Occipital lobe (tissue), 1 donor: ENCODE measurements at regions not wholly inside any gene's neighbourhood (a gene's known extent, or its start where the extent isn't known, plus 50 kb on each side); places are given as distances from the start of the nearest gene placed in this dataset.

Experiments
- DNase-seq: peaks from one replicate; lab custom pipeline; 2025; lab: John Stamatoyannopoulos, UW

DNA sequence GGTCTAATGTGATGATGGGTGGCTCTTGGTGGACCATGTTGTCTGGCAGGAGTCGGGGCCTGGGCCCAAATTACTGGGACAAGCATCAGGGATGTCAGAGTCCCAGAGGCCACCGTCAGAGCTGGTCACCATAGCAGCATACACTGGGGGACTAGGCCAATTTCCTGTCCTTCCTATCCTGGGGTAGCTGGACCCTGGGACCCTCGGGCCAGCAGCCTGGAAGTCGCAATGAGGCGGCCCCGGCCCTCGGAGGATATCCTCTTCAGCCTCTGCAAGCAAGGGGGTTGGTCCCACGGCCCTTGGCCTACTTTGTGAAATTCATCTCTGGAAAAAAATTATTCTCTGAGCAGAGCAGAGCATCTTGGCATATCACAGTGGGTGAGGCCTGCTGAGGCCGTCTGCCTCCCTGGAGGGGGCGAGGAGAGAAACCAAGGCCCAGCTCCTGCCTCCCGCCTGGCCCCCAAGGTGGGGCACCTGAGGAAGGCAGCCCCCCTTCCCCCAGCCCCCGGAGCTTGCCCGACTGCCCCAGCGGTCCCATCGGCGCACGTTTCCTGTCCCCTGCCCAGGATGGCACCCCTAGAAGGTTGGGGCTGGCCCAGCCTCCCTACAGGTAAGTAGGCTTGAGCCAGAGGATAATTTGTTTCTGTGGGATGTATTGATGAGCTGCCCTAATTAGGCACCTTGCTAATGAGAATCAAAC is 135.0 kb upstream of the MYL2 start:
- DNase-seq, result no peak

DNA sequence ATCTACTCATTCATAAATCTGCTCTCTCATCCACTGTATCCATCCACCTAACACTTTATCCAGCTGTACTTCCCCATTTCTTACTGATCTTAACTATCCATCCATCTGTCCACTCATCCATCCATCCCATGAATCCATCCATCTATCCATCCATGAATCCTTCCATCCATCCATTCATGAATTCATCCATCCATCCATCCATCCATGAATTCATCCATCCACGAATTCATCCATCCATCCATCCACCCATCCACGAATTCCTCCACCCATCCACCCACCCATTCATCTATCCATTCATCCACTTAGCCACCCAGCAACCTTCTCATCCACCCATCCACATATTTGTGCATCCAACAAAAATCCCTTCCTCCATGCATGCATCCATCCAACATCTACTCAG is 128.6 kb upstream of the MYL2 start:
- no peak for DNase-seq

DNA sequence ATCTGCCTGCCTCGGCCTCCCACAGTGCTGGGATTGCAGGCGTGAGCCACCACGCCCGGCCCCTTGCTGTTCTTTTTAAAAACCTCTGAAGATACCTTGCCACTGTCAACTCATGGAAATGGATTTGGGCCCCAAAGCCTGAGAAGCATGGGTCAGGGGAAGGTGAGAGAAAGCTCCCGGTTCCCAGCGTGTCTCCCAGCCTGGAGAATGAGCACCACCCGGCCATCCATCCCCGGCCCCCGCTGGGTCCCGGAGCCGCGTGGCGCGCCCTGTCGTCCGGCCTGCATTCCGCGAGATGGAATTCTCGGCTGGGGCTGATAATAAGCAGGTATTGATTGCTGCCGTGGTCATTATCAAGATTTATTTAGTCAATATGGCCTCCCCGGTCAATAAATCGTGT is 126.5 kb upstream of the MYL2 start:
- DNase-seq, result no peak

DNA sequence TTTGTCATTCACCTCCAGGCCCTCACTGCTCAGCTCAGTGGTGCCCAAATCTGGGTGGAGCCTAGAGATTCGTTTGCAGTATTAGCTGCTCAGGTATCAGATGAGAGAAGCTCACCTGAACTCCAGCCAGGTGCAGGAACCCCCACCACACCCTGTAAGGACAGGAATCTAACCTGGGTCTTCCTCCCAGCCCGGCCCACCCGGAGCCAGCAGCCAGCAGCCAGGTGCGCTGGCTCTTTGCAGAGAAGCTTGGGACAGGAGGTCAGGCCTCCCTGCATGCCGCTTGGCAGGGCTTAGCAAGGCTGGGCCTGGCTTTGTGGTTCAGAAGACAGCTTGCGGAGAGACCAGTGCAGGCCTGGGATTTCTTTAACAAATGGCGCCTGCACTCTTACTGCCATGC is 125.6 kb upstream of the MYL2 start:
- no peak for DNase-seq

DNA sequence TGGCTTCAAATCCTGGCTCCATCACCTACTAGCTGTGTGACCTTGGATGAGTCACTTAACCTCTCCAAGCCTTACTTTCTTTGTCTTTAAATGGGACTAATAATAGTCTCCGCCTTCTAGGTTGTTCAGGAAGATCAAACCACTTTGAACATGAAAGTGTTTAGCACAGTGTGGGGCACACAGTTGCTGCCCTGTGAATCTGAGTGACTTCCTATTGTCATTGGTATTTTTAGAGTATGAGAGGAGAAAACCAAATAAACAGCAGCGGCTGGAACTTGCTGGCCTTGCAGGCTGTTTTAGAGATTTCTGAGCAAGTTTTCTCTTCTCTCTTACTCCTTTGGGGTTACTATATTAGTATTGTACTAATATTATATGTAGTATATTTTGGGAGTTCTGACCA is 120.7 kb upstream of the MYL2 start:
- no peak for DNase-seq

DNA sequence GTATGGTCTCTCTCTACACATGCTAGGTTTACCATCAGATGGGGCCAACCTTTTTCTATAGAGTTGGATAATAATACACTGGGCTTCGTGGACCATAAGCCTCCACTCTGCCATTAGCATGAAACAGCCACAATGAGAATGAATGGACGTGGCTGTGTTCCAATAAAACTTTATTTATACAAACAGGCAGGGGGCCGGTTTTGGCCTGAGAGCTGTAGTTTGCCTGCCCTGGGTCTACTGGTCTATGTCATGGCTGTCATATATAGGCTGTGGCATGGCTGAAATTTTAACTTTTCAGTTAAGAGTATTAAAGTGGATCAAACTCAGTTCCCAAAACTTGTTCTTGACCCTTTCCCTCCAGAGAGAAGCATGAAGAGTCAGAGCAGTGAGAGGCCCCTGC is 120.3 kb upstream of the MYL2 start:
- DNase-seq, result no peak

DNA sequence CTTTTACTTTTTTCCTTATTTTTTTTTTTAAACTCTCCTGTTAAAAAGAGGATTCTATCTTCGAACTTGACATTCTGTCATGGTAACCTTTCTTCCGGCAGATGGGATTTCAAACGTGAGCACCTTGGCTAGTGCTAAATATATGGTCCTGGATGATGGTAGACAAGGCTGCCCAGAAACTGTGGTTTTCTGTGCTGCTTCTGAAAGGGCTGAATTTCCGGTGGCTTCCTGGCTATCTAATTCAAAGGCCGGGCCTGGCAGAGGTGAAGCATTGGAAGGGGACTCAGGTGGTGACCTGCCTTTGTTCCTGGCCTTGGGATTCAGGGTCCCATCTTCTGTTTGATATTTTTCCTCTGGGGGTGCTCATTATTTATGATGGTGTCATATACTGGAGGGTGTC is 118.6 kb upstream of the MYL2 start:
- no peak for DNase-seq

DNA sequence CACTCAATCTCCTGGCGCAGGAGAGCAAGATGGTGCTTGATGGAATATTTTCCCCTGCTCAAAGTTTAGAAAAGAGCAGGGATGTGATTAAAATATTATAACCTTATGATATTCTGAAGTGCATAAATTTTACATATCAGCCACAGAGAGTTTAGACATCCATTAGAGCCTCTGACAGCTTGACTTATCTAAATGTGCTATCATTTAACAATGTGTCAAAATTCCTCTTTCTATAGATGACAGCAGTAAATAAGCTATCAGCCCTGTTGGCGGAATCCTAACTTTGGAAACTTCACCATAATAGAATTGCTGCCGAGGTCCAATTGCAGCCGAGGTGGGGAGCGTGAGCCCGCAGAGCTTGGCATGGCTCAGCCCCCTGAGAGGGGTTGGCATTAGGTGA is 117.7 kb upstream of the MYL2 start:
- DNase-seq, result no peak

DNA sequence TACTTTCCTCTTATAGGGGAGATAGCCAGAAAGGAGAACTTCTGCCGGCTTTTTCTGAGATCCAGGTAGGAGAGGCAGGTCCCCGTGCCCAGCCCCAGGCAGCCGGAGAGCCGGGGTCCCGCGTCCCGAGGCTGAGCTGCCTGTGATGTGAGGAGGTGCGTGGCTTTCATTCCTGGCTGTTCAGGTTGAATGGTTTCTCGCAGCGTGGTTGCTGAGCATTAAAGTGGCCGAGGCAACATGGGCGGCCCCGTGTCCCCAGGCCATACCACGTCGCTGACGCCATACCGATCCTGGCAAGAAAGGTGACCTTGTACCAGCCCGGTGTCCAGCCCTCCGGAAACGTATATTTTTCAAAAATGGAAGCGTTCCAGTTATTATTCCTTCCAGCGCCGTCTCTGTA is 116.7 kb upstream of the MYL2 start:
- DNase-seq, result no peak

DNA sequence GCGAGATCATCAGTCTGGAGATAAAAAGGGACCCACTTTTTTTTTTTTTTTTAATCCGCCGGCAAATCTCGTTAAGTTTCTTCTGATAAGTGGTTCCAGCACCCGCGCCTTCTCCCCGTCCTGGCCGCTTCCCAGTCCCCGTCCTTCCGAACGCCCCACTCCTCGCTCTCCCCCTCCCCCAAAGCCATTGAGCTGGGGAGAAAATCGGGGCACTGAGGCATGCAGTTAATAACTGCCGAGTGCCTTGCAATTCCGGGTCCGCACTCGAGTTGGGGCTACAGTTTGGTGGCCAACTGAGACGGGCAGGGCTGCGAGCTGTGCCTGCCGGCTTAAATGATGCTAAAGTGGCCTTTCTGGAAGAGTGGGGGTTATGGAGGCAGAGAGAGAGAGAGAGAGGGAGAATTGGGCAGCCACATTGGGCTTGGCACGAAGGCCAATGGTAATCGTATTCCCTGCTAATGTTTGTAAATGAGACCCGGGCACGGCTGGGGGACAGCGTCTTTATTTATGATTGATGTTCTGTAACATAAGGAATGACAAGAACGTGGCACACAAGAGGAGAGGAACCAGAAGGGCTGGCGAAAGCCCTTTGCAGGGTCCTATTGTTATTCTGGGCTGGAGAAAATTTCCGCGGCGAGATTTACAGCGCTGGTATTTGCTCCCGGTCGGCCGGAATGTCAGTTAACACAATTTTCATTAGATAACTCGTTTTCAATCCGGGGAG is 115.4 kb upstream of the MYL2 start:
- no peak for DNase-seq

DNA sequence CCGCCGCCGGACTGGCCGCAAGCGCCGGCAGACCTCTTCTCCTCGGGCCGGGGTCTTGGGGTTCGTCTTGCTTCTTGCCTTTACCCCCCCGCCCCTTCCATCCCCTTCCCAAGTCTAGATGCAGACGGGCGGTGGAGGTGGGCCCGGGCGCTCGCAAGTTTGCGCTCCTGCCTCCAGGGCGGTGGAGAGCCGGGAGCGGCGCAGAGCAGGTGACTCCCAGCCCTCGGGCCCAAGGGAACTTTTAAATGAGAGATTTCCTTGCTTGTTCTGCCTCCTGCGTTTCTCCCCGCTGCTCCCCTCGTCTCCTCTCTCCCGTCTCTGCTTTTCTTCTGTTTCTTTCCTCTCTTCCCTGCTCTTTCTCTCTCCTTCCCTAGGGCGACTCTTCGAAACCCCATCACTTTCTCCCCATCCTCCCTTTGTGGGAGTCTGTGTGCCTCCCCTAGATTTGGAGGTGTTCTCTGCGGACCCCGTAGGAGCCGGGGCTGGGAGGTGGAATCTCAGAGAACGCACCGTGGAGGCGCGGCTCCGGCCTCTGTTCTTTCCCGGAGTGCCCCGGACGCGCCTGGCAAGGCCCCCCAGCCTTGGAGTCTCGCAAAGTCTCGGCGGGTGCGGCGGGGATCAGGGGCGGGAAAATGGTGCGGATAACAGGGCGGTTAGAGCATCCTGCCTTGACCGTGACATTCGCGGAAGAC is 114.7 kb upstream of the MYL2 start:
- DNase-seq, result no peak

DNA sequence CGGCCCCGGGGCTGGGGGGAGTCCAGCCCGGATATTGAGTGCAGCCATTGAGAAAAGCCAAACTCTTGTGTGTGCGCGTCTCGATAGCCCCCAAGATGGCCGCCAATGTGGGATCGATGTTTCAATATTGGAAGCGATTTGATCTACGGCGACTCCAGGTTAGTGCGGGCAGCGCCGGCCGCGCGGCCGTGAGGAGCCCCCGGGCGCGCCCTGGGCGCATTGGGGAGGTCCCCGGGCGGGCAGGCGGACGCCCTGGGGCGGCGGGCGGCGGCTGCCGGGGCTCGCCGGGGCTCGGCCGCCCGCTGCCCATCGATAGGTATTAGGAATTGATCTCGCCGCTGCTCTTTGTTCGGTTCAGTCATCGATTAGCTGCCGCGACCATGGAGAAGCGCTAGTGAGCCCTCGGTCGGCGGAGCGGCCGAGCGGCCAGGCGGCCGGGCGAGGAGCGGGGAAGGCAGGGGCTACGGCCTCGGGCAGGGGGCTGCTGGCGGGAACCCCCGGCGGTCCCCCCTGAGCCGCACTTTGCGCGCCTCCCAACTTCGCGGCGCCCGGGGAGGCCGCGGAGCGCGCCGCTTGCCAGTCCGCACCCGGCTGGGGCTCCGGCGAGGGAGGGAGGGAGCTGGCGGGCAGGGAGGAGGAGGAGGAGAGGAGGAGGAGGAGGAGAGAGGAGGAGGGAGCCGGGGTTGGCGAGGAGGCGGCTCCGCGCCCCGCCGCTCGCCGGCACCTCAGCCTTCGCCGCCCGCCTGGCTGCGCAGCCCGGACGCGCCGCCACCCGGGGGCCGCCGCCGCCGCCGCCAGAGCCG is 113.9 kb upstream of the MYL2 start, which contains the start of gene CUX2:
CUX2 (plus strand) TSS at position 83 of the 803 bp plus-strand sequence.
- DNase-seq, result no peak

DNA sequence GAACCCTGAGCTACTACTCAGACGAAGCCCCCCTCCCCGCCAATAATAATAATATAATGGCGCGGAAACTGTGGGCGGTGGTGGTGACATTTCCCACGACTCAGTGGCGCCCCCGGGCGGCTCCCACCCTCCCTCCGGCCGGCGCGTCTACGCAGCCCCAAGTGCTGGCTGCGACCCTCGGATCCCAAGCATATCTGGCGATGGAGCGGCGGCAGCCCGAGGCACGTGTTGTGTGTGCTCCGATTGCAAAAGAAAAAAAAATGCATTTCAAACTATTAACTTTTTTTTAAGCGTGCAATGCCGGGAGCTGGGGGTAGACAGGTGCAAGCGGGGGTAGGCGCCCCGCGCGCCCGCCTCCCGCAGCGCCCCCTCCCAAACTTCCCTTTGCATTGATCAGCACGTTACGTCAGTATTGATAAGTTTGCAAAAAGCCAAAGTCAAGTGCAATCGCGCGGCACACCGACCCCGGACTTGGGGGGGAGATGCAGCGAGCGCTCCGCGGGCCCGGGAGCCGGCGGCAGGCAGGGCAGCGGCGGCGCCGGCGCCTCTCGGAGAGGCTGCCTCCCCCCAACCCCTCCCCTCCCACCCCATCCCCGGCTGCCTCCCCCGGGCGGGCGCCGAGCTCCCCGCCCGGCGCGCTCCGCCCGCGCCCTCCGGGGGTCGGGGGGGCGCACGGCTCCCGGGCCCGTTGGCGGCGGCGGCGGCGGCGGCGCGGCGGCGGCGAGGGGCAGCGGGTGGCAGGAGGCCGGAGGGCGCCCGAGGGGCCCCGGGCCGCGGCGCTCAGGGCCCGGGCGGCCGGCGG is 113.1 kb upstream of the MYL2 start:
- no peak for DNase-seq

DNA sequence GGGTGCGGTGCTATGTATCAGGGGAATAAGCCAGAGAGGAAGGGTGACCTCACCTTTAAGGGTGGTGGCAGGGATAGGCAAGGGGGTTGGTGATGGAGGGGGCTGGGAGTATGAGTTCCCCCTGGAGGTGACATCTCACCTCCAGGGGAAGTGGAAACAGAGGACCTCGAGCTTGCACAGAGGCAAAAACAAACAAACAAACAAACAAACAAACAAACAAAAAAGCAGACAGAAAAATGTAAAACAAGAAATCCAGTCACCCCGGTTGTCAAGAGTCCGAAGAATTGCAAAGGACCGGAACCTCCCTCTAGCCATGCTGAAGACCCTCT is 112.2 kb upstream of the MYL2 start:
- DNase-seq, result no peak

DNA sequence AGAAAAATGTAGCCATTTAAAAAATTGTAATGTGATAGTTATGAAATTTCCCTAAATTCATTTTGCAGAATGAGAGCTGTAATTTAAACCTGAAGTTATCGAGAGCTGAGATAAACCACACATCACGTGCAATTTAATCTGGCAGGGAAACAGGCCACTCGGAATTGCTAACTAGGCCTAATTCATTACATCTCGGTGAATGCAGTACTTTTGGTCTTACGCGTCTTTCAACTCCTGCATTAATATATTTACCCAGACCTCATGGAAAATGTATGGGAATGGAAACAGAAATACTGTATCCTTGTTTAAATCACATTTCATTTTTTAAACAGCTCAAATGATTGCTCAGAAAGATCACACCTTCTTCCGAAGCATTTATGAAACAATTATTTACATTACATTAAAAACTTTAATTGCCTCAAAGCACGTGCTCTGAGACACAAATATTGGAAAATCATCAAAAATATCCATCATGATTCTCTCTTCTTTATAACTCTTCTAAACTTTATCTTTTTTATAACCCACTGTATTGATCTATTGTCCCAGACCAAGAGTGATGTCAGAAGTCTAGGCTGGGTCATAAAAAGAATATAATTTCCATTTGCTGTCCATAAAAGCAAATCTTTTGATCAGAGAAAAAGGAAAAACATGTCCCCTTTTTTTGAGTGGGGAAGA is 111.7 kb upstream of the MYL2 start:
- DNase-seq, result no peak

DNA sequence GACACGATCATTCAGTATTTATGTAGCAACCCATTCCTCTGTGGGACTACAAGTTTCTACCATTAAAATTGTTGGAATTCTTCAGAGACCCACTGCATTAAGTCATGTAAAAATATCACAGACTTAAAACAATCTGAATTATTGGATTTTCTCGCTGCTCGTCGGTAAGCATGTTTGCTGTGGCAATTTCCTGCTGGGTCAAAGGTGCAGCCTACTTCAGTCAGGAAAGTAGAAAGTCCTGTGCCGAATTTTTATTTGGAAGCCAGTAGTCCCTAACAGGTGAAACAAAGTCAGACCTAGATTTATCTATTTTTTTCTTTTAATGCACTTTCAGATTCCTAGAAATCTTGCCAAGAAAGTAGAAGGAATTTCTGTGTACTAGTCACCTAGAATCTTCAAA is 110.4 kb upstream of the MYL2 start:
- DNase-seq, result no peak

DNA sequence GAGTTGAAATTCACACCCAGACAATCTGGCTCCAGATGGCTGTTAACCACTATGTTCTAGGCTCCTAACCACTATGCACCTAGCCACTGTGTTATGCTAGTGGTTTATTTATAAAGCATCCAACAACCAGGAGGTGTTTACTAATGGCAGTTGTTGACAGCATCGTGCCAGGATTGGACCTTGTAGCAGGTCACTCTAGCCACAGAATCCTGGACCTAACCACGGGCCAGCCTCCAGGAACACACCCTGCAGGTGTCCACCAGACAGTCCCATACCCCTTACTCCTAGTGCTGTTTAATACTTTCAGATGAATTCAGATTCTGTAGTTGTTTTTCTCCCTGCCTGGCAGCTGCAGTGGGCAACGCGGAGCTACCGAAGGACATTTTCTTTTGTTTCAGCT is 109.4 kb upstream of the MYL2 start:
- DNase-seq, result no peak

DNA sequence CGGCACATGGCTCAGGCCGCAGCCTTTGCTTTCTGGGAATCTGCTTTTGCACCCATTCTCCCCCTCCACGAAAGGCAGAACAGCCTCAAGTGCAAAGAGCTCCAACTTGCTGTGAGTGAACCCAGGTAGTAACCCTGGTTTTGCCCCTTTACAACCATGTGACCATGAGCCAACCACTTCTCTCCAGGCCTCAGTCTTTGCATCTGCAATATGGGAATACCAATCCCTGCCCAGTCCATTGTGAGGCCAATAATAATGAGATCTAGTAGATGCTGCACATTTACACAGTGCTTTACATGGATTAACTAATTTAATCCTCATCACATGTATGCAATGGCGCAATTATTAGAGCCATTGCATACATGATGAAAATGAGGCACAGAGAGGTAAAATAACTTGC is 108.9 kb upstream of the MYL2 start:
- no peak for DNase-seq

DNA sequence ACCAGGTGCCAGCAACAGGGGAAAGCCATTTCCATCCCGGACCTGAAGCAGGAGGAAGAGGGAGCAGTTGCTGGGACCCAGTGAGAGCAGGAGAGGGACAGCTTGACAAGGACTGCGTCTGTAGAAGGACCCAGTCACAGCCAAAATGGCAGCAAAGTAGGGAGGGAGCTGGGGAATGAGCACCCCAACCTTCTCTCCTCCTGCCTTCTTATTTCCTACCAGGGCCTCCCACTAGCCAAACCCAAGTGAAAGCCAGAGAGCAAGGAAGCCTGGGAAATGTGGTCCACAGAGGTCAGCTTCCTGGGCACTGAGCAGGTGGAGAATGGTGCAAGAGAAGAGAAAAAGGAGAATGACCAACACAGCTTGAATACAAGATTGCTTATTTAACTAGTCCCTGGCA is 108.5 kb upstream of the MYL2 start:
- no peak for DNase-seq

DNA sequence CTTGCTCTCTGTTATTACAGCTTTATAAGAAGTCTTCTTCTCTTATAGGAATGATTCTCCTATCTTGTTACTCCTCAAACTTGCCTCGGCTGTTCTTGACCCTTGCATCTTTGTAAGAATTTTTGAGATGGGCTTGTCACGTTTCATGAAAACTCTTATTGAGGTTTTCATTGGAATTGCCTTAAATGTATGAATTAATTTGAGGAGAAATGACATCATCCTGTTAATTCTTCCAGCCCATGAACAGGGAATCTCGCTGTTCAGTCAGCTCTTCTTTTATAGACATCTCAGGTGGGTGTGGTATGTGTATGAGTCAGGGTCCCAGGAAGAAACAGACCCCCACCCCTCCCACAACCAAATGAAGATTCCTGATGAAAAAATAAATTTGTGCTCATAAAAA is 107.1 kb upstream of the MYL2 start:
- no peak for DNase-seq
